Esophagus squamous epithelium (tissue), 5 donors: ENCODE measurements at regions not wholly inside any gene's neighbourhood (a gene's known extent, or its start where the extent isn't known, plus 50 kb on each side); places are given as distances from the start of the nearest gene placed in this dataset.

ENCODE experiments used
- DNase-seq: peaks from one replicate; lab custom pipeline; 2025; lab: John Stamatoyannopoulos, UW
- H3K27ac ChIP-seq, 4 donors: fragments of 200-600 bp; sonication (generic); one replicate each; pipeline ENCODE4 v1.5.1; 2016 to 2019; ENCODE audit warnings: mild to moderate bottlenecking in 1 of 4
- H3K27me3 ChIP-seq, 4 donors: fragments of 200-600 bp; sonication (generic); 1 replicate in 3 of 4; 2 replicates in 1 of 4; pipeline versions ENCODE4 v1.5.1 to v1.6.0; 2017 to 2021; ENCODE audit warnings: antibody characterized with exemption in 1 of 4
- H3K36me3 ChIP-seq, 3 donors: fragments of 200-600 bp; sonication (generic); one replicate each; pipeline ENCODE4 v1.5.1; 2016 to 2019
- H3K4me1 ChIP-seq, 3 donors: fragments of 200-600 bp; sonication (generic); one replicate each; pipeline ENCODE4 v1.5.1; 2017 to 2019
- H3K4me3 ChIP-seq, 4 donors: fragments of 200-600 bp; sonication (generic); 1 replicate in 3 of 4; 2 replicates in 1 of 4; pipeline ENCODE4 v1.5.1; 2016 to 2019; ENCODE audit warnings: mild to moderate bottlenecking in 2 of 4, moderate library complexity in 1 of 4
- H3K9me3 ChIP-seq, 3 donors: fragments of 200-600 bp; sonication (generic); one replicate each; pipeline ENCODE4 v1.5.1; 2016 to 2019
- POLR2A ChIP-seq, 4 donors: fragments of 450-650 bp; IDR thresholded peaks; one replicate each; pipeline ENCODE4 v1.6.1; 2017; ENCODE audit warnings: antibody characterized with exemption in 4 of 4, mild to moderate bottlenecking in 4 of 4, moderate library complexity in 3 of 4
- WGBS, 2 donors: methylation state at CpG; one replicate each; pipeline ENCODE4 v1.1.5; 2018; 5-methylcytosine and 5-hydroxymethylcytosine counted together
- intact Hi-C: fragments of 100-400 bp; cut with DNase I; formaldehyde crosslinking; loops from one replicate; pipeline ENCODE4 v1.15.0; 2022
- TF ChIP-seq, protein P1 (sequence below), 6 experiments: fragments of 450-650 bp in 4 of 6; fragments of 200-600 bp in 2 of 6; sonication (generic) in 2 of 6; IDR thresholded peaks; one replicate each; pipeline ENCODE4 v1.5.1; 2016 to 2019; ENCODE audit warnings: antibody characterized with exemption in 6 of 6, mild to moderate bottlenecking in 4 of 6, moderate library complexity in 4 of 6
- donor health status: DM: yes; HTN: yes; CAD: no.

DNA sequence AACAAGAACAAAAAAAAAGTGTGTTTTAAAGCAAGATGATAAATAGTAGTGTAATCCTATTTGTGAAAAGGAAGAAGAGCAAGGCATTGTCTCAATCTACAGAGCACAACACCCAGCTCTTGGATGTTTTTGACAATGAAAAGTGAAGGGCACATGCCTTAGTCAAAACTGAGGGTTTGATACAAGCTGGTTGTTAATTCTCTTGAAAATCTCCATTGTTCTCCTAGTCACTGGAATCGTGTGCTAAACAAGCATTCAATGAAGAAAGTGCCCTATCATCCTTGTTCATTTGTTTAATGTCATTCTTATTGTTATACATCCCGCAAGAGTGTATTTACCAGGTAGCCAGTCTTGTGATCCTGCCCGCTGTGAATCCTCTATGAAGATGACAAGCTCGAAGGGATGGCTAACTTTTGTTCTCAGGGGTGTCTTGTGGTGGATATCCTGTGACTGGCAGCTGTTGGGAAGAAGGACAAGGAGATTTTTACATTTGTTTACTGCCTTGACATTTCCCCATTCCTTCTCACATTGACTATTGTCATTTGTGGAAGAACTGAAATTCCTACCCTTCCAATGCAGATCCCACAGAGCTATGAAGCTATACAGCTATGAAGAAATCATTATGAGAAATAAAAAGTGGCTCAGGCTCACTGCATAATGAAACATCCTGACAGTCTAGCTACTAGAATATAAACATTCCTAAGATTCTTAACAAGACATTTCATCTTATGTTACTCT is 175.9 kb downstream of the VGLL3 start:
- H3K4me1 ChIP-seq, result no peaks in the 10 kb centered on the region
- no peaks in the 10 kb centered on the region for H3K27me3 ChIP-seq
- WGBS, 2 donors, result 33 to 43% methylated on average over 4 of the region's 4 CpGs
- no peak for DNase-seq
- H3K27ac ChIP-seq, result peak overlapping the region in 1 of 4 donors; percentile 14
- no peak overlapping the region for H3K4me3 ChIP-seq
- no peaks in the 10 kb centered on the region for H3K36me3 ChIP-seq
- H3K9me3 ChIP-seq, result no peaks in the 10 kb centered on the region
- intact Hi-C loops, result no loop called here
- TF ChIP-seq, protein P1, sequence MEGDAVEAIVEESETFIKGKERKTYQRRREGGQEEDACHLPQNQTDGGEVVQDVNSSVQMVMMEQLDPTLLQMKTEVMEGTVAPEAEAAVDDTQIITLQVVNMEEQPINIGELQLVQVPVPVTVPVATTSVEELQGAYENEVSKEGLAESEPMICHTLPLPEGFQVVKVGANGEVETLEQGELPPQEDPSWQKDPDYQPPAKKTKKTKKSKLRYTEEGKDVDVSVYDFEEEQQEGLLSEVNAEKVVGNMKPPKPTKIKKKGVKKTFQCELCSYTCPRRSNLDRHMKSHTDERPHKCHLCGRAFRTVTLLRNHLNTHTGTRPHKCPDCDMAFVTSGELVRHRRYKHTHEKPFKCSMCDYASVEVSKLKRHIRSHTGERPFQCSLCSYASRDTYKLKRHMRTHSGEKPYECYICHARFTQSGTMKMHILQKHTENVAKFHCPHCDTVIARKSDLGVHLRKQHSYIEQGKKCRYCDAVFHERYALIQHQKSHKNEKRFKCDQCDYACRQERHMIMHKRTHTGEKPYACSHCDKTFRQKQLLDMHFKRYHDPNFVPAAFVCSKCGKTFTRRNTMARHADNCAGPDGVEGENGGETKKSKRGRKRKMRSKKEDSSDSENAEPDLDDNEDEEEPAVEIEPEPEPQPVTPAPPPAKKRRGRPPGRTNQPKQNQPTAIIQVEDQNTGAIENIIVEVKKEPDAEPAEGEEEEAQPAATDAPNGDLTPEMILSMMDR (IDR thresholded peaks at IDR 0.05), result no peak
- no peak for TF ChIP-seq POLR2A (IDR thresholded peaks at IDR 0.05)

DNA sequence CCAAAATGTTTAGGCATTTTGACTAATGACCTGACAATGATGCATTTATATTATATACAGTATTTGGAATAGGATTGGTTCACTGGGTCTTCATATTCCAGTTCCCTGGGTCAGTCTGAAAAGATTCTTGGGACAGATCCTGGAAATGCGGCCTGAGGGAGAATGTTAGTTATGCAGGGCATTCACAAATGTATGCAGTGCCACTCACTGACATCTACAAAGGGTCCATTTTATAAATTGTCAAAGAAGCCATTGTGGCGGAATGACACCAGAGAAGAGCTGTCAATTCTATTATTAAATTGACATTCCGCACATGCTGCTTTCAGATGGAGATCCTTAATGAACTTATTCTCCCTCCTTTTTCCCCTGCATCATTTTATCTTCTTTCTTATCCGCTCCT is 176.6 kb downstream of the VGLL3 start:
- intact Hi-C loops, result no loop called here
- H3K36me3 ChIP-seq, result no peaks in the 10 kb centered on the region
- no peak overlapping the region for H3K27ac ChIP-seq
- H3K4me1 ChIP-seq, result no peaks in the 10 kb centered on the region
- no peaks in the 10 kb centered on the region for H3K27me3 ChIP-seq
- no peak for DNase-seq
- 86% methylated on average over 4 of the region's 4 CpGs for WGBS, 2 donors
- TF ChIP-seq, protein P1 (IDR thresholded peaks at IDR 0.05), result no peak
- no peak for TF ChIP-seq POLR2A (IDR thresholded peaks at IDR 0.05)
- no peak overlapping the region for H3K4me3 ChIP-seq
- no peaks in the 10 kb centered on the region for H3K9me3 ChIP-seq

DNA sequence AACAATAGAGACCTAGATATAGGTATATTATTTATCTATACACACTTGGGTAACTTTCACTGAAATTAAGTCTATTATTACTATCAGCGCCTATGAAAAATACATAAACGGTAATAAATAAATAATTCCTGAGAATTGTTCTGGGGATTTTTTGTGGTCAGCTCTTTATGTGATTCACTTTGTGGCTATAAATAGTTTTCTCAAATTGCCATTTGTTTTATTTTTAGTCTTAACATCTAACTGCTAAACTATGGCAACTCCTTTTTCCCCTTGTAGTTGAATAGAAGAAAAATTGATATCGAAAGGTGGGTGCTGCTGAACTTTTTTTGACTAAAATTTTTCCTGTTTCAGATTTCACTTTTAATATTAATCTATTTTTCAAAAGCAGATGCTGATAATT is 189.0 kb downstream of the VGLL3 start:
- Histone ChIP-seq H3K4me1 (no peaks in the 10 kb centered on the region), H3K36me3 (no peaks in the 10 kb centered on the region), H3K27me3 (no peaks in the 10 kb centered on the region), H3K9me3 (no peaks in the 10 kb centered on the region), H3K27ac (no peak overlapping the region), H3K4me3 (no peak overlapping the region)
- DNase-seq, result no peak
- 77 to 80% methylated on average over 3 of the region's 3 CpGs for WGBS, 2 donors
- TF ChIP-seq, protein P1 (IDR thresholded peaks at IDR 0.05), result no peak
- no peak for TF ChIP-seq POLR2A (IDR thresholded peaks at IDR 0.05)
- intact Hi-C loops, result no loop called here

- Histone ChIP-seq H3K4me3 (no peak overlapping the region), H3K36me3 (no peaks in the 10 kb centered on the region), H3K9me3 (no peaks in the 10 kb centered on the region), H3K27me3 (no peaks in the 10 kb centered on the region), H3K27ac (no peak overlapping the region), H3K4me1 (no peaks in the 10 kb centered on the region)
- WGBS, 2 donors, result 58 to 65% methylated on average over 1 of the region's 1 CpG
- TF ChIP-seq, protein P1 (IDR thresholded peaks at IDR 0.05), result no peak
- TF ChIP-seq POLR2A (IDR thresholded peaks at IDR 0.05), result no peak
- no peak for DNase-seq
- intact Hi-C loops, result no loop called here
These were observed 189.9 kb downstream of the VGLL3 start for GRCh38 chr3:86801066-86801465.

GRCh38 chr3:86800116-86800515 is 190.8 kb downstream of the VGLL3 start:
- Histone ChIP-seq H3K36me3 (no peaks in the 10 kb centered on the region), H3K4me3 (no peak overlapping the region), H3K9me3 (no peaks in the 10 kb centered on the region), H3K4me1 (no peaks in the 10 kb centered on the region), H3K27me3 (no peaks in the 10 kb centered on the region), H3K27ac (no peak overlapping the region)
- intact Hi-C loops, result no loop called here
- 53 to 71% methylated on average over 3 of the region's 3 CpGs for WGBS, 2 donors
- TF ChIP-seq, protein P1 (IDR thresholded peaks at IDR 0.05), result no peak
- TF ChIP-seq POLR2A (IDR thresholded peaks at IDR 0.05), result no peak
- no peak for DNase-seq
